Left lung (tissue), 4 donors: ENCODE measurements at regions not wholly inside any gene's neighbourhood (a gene's known extent, or its start where the extent isn't known, plus 50 kb on each side); places are given as distances from the start of the nearest gene placed in this dataset.

Source experiments
- ATAC-seq: fragments of 200-7000 bp; cut with Tn5 transposase; one replicate; pipeline ENCODE4 v1.9.1; 2020; ENCODE audit warnings: moderate library complexity
- DNase-seq, 4 donors: peaks; one replicate each; pipeline ENCODE4 v3.0.0-alpha.2; 2013 to 2020
- H3K27ac ChIP-seq, 2 donors: fragments of 200-600 bp; sonication (generic) in 1 of 2; one replicate each; pipeline versions ENCODE4 v1.5.0 to v1.8.0; 2020 to 2021
- H3K27me3 ChIP-seq, 2 donors: fragments of 200-600 bp; sonication (generic) in 1 of 2; one replicate each; pipeline versions ENCODE4 v1.5.0 to v1.8.0; 2020 to 2021
- H3K36me3 ChIP-seq, 2 donors: fragments of 200-600 bp; sonication (generic) in 1 of 2; one replicate each; pipeline versions ENCODE4 v1.5.0 to v1.8.0; 2020 to 2021
- H3K4me1 ChIP-seq, 2 donors: fragments of 200-600 bp; one replicate each; pipeline ENCODE4 v1.8.0; 2021
- H3K4me3 ChIP-seq, 2 donors: fragments of 200-600 bp; sonication (generic) in 1 of 2; one replicate each; pipeline versions ENCODE4 v1.5.0 to v1.8.0; 2020 to 2021; ENCODE audit warnings: mild to moderate bottlenecking in 1 of 2
- H3K9me3 ChIP-seq, 2 donors: fragments of 200-600 bp; sonication (generic) in 1 of 2; one replicate each; pipeline versions ENCODE4 v1.5.0 to v1.8.0; 2020 to 2021
- intact Hi-C, 2 donors: fragments of 100-400 bp; cut with DNase I; formaldehyde crosslinking; loops; one replicate each; pipeline versions ENCODE4 v1.11.2 to v1.14.2; 2022
- TF ChIP-seq, protein P1 (sequence below), 2 donors: fragments of 200-600 bp; sonication (generic) in 1 of 2; IDR thresholded peaks; one replicate each; pipeline versions ENCODE4 v1.5.0 to v1.8.0; 2021; ENCODE audit warnings: antibody characterized with exemption in 2 of 2
- donor health status: DM: no; HTN: yes; CAD: no.
- donor health status: DM: no; HTN: no; CAD: no.

- no peak for ATAC-seq
- no peaks in the 10 kb centered on the region for H3K9me3 ChIP-seq
- no peak overlapping the region for H3K27ac ChIP-seq
- intact Hi-C loops: no loop called here
- no peaks in the 10 kb centered on the region for H3K4me1 ChIP-seq
- TF ChIP-seq, protein P1, sequence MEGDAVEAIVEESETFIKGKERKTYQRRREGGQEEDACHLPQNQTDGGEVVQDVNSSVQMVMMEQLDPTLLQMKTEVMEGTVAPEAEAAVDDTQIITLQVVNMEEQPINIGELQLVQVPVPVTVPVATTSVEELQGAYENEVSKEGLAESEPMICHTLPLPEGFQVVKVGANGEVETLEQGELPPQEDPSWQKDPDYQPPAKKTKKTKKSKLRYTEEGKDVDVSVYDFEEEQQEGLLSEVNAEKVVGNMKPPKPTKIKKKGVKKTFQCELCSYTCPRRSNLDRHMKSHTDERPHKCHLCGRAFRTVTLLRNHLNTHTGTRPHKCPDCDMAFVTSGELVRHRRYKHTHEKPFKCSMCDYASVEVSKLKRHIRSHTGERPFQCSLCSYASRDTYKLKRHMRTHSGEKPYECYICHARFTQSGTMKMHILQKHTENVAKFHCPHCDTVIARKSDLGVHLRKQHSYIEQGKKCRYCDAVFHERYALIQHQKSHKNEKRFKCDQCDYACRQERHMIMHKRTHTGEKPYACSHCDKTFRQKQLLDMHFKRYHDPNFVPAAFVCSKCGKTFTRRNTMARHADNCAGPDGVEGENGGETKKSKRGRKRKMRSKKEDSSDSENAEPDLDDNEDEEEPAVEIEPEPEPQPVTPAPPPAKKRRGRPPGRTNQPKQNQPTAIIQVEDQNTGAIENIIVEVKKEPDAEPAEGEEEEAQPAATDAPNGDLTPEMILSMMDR (IDR thresholded peaks at IDR 0.05): no peak
- H3K27me3 ChIP-seq: no peaks in the 10 kb centered on the region
- H3K36me3 ChIP-seq: no peaks in the 10 kb centered on the region
- DNase-seq: no peak
- H3K4me3 ChIP-seq: no peak overlapping the region
Observed at GRCh38 chr12:97181571-97182265, 274.7 kb downstream of the NEDD1 start.

DNA sequence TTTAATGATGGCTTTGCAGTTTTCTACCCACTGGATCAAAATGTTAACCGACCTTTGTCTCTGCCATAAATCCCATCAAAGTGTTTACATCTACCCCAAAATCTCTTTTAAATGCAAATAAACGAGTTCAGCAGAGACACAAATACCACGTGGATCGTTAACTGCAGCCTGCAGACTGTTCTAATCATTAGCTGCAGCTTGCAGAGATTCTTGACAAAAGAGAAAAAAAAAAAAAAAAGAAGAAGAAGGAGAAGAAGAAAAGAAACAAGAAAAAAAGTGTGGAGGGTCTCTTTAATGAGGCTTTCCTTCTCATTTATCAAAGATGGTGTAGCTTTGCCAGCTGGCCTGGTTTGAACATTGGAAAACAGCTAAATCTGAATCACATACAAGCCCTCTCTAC, 275.7 kb downstream of the NEDD1 start:
- TF ChIP-seq, protein P1 (IDR thresholded peaks at IDR 0.05): no peak
- DNase-seq (no peak), ATAC-seq (no peak)
- no peak overlapping the region for H3K4me3 ChIP-seq
- no peaks in the 10 kb centered on the region for H3K4me1 ChIP-seq
- no peak overlapping the region for H3K27ac ChIP-seq
- H3K27me3 ChIP-seq: no peaks in the 10 kb centered on the region
- no peaks in the 10 kb centered on the region for H3K9me3 ChIP-seq
- no peaks in the 10 kb centered on the region for H3K36me3 ChIP-seq
- intact Hi-C loops: no loop called here

DNA sequence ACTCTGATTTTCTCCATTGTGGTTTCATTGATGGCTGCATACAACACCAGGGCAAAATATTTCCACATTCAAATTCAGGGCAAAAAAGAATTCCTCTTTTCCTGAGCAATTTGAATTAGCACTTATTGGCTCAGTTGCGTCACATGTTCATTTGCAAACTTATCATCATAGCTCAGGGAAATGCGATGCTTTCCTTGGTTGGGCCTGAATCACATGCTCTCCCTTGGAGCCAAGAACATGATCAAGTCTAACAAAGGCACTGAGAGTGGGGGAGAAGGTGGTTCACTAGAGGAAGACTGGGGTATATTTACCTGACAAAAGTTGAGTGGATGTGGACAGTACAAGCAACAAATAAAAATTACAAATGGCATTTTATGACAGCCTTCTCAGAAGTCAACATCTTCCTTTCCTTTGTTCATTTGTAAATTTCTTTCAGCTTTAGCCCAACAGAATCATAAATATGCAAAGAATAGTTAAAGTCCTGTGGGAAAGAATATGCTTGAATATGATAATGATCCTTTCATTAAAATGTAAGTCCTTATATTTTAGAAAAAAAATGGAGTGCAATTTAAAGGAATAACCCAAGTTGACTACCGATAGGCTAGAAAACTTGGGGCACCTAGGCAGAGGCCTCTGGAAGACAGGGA, 277.2 kb downstream of the NEDD1 start:
- H3K9me3 ChIP-seq: peaks cover 0 to 4% of the 10 kb centered on the region in 2 donors
- H3K27me3 ChIP-seq: no peaks in the 10 kb centered on the region
- no peak overlapping the region for H3K4me3 ChIP-seq
- H3K27ac ChIP-seq: no peak overlapping the region
- intact Hi-C loops: no loop called here
- no peak for ATAC-seq
- H3K4me1 ChIP-seq: no peaks in the 10 kb centered on the region
- H3K36me3 ChIP-seq: no peaks in the 10 kb centered on the region
- TF ChIP-seq, protein P1 (IDR thresholded peaks at IDR 0.05): no peak
- no peak for DNase-seq

DNA sequence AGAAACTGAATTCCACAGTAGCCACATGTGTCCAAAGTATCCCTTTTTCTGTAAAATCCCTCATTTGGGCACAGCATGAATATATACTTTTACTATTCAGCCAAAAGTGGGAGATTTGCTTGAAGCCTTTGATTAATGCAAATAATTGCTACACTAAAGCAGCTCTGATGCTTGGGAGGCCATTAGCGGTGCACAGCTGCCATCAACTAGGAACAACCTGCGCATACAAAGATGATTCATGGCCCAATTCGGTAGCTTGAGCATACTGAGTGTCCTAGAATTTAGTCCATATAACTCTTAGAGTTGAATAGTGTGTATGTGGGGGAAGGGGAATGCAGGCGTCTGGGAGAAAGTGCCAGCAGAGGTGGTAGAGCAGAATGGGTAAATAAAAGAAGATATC, 277.0 kb upstream of the RMST start:
- H3K4me3 ChIP-seq: no peak overlapping the region
- TF ChIP-seq, protein P1 (IDR thresholded peaks at IDR 0.05): no peak
- peaks cover 0 to 4% of the 10 kb centered on the region in 2 donors for H3K9me3 ChIP-seq
- no peak for ATAC-seq
- DNase-seq: no peak
- H3K36me3 ChIP-seq: no peaks in the 10 kb centered on the region
- intact Hi-C loops: no loop called here
- H3K27me3 ChIP-seq: no peaks in the 10 kb centered on the region
- H3K27ac ChIP-seq: no peak overlapping the region
- no peaks in the 10 kb centered on the region for H3K4me1 ChIP-seq

GRCh38 chr12:97194546-97194945, 268.1 kb upstream of the RMST start:
- Histone ChIP-seq H3K4me3 (no peak overlapping the region), H3K4me1 (no peaks in the 10 kb centered on the region), H3K9me3 (peaks cover 0 to 35% of the 10 kb centered on the region in 2 donors), H3K27ac (no peak overlapping the region), H3K27me3 (no peaks in the 10 kb centered on the region), H3K36me3 (no peaks in the 10 kb centered on the region)
- TF ChIP-seq, protein P1 (IDR thresholded peaks at IDR 0.05): no peak
- DNase-seq (no peak), ATAC-seq (no peak)
- intact Hi-C loops: no loop called here
